NCI-H2171 treated with DMSO at 0.1 percent for 48 hours (cell line): ENCODE measurements at regions not wholly inside any gene's neighbourhood (a gene's known extent, or its start where the extent isn't known, plus 50 kb on each side); places are given as distances from the start of the nearest gene placed in this dataset.
"Not testable (repeated sequence)": the region's sequence is repeated elsewhere in the genome, so short reads cannot be mapped to it uniquely, and the experiment has no call there.

Experiments
- DNase-seq: peaks from one replicate; lab custom pipeline; 2025; lab: John Stamatoyannopoulos, UW

GRCh38 chr2:53536583-53537361, 230.8 kb upstream of the CHAC2 start:
- no peak for DNase-seq

GRCh38 chr2:53535234-53535840, 232.3 kb upstream of the CHAC2 start:
- DNase-seq: no peak

- DNase-seq: no peak
These were observed 237.5 kb upstream of the CHAC2 start for GRCh38 chr2:53530126-53530525.

GRCh38 chr2:53527056-53527455, 240.5 kb upstream of the CHAC2 start:
- peak; percentile 96 for DNase-seq

GRCh38 chr2:53519918-53520841, 247.4 kb upstream of the CHAC2 start:
- DNase-seq: peak; percentile 98

- no peak for DNase-seq
These were observed 250.2 kb upstream of the CHAC2 start for GRCh38 chr2:53517406-53517805.

GRCh38 chr2:53516650-53517049, 251.0 kb upstream of the CHAC2 start:
- DNase-seq: no peak

- DNase-seq: peak; percentile 31
These were observed 251.9 kb upstream of the CHAC2 start for GRCh38 chr2:53515435-53516332.

GRCh38 chr2:53513167-53513666, 254.4 kb upstream of the CHAC2 start:
- no peak for DNase-seq

- no peak for DNase-seq
These were observed 255.4 kb upstream of the CHAC2 start for GRCh38 chr2:53512071-53512826.

- DNase-seq: no peak
These were observed 256.1 kb upstream of the CHAC2 start for GRCh38 chr2:53511549-53511948.

- peak; percentile 19 for DNase-seq
These were observed 257.2 kb upstream of the CHAC2 start for GRCh38 chr2:53510401-53510800.

- no peak for DNase-seq
These were observed 257.7 kb upstream of the CHAC2 start for GRCh38 chr2:53509831-53510388.

- no peak for DNase-seq
These were observed 258.9 kb upstream of the CHAC2 start for GRCh38 chr2:53508667-53509066.

- DNase-seq: not testable (repeated sequence)
These were observed 260.5 kb upstream of the CHAC2 start for GRCh38 chr2:53507070-53507469.

- DNase-seq: no peak
These were observed 261.8 kb upstream of the CHAC2 start for GRCh38 chr2:53505826-53506225.

GRCh38 chr2:53504507-53504906, 263.1 kb upstream of the CHAC2 start:
- DNase-seq: no peak

- no peak for DNase-seq
These were observed 267.4 kb upstream of the CHAC2 start for GRCh38 chr2:53500181-53500580.

GRCh38 chr2:53498210-53498609, 269.4 kb upstream of the CHAC2 start:
- no peak for DNase-seq

GRCh38 chr2:53497020-53497419, 270.6 kb upstream of the CHAC2 start:
- no peak for DNase-seq
